NCI-H2107 treated with DMSO at 0.1 percent for 48 hours (cell line): ENCODE measurements at regions not wholly inside any gene's neighbourhood (a gene's known extent, or its start where the extent isn't known, plus 50 kb on each side); places are given as distances from the start of the nearest gene placed in this dataset.
"Not testable (repeated sequence)": the region's sequence is repeated elsewhere in the genome, so short reads cannot be mapped to it uniquely, and the experiment has no call there.

Experiments
- DNase-seq: peaks from one replicate; lab custom pipeline; 2025; ENCODE audit not compliant: unreplicated experiment; lab: John Stamatoyannopoulos, UW

DNA sequence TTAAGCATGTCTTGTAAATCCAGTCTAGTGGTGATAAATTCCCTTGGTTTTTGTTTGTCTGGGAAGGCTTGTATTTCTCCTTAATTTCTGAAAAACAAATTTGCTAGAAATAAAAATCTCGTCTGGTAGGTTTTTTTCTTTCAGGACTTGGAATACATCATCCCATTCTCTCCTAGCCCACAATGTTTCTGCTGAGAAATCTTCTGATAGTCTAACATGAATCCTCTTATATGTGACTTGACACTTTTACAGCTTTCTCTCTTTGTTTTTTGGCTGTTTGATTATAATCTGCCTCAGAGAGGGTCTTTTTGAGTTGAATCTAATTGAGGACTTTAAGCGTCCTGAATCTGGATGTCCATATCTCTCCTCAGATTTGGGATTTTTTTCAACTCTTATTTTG, 104.9 kb downstream of the FEM1C start:
- no peak for DNase-seq

GRCh38 chr5:115439042-115439441, 105.5 kb downstream of the FEM1C start:
- no peak for DNase-seq

DNA sequence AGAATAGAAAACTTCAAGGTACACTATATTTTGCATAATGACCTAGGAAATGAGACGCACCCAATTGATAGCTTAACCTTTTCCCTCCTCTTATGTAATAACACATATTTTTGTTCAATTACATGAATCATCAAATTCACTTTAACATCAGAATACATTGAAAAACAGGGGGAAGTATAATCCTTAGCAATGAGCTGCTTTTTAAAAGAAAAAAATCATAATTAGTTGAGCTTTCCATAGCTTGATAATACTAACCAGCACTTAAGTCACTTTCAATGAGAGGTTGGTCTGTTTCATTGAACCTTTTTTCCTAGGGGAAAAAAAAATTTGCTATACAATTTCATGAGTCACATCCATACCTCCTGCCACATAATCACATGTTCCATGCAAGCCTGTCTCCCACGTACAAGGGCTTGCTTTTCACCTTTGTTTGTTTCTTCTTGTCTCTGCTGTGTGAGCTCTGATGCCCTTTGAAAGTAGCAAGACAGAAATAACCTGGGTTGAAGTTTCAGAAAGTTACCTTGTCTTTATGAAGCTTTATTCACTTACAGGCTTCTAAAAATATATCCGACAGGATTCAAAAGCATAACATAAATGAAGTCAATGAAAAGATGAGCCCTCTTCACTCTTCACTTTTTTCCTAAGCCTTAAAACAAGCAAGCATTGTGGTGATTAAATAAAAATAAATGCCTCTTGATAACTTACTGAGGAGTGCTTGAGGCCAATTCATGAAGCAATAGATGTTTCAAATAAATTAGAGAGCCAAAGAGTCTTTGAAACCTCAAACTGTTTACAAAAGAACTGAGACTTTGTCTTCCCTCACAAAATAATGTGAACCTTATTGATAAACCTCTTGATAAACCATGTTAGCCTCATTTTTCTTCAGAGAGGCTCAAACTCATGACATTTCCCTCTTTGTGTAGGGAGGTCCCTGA, 108.5 kb downstream of the FEM1C start:
- no peak for DNase-seq

- DNase-seq: no peak
Observed at GRCh38 chr5:115435065-115435777, 109.4 kb downstream of the FEM1C start.

DNA sequence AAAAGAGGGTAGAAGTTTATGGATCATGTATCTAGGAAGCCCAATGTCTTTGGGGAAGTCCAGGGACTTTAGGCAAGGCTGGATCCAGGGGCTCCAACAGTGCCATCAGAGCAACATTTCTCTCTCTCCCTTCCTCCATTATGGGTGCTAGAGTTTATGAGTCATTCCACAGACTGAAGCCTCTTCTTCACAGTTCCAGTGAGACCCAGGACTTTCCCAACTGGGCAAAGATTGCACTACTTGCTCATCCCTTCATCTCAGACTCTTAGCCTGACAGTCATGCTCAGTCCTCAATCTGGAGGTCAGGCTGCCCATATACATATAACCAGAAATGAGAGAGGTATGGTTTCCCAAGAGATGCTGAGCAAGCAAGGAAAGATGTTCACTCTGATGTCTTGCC, 110.7 kb downstream of the FEM1C start:
- DNase-seq: no peak

DNA sequence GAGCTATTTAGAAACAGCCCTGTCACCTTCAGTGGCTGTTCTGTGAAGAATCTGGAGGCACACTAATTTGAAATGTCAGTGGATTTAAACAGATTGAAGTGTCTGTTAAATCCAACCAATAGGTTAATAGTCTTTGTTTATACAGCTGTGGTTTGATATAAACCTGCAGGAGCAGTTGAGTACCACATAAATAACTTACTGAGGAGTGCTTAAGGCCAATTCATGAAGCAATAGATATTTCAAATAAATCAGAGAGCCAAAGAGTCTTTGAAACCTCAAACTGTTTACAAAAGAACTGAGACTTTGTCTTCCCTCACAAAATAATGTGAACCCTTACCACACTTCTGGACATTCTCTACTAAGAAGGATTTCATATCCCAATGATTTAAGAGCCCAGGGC, 111.9 kb downstream of the FEM1C start:
- peak; percentile 57 for DNase-seq

DNA sequence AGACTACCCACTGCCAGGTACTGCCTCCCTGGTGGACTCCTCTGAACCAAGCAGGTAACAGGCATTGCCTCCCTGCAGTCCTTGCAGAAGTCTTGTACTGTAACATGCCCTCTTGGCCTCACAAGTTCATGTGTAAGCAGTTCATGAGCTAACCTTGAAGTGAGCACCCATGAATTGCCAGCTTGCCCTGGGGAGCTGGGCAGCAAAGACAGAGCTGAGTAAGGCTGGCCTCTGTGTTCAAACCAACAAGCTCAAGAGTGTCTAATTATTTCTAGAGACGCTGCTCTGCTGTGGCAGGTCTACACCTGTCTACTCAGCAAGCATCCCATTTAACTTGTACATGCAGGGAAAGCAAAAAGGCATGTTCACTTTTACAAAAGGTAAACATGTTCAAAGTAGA, 113.5 kb downstream of the FEM1C start:
- peak; percentile 42 for DNase-seq

DNA sequence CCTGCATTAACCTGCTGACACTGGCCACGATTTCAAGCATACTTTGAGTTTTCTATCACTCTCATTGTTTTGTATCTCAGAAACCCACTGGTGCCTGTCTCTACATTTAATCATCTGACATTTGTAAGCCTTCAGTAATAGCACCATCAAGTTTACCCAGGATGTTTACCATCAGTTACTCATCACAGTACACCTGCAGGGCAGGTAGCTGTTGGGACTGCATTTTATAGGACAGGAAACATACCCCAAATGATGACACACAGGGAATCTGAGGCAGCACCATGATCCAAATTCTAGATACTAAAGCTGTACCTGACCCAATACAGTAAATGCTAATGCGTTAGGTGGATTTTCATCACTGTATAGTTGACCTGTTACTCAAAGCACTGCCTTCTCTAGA, 114.2 kb downstream of the FEM1C start:
- DNase-seq: no peak

DNA sequence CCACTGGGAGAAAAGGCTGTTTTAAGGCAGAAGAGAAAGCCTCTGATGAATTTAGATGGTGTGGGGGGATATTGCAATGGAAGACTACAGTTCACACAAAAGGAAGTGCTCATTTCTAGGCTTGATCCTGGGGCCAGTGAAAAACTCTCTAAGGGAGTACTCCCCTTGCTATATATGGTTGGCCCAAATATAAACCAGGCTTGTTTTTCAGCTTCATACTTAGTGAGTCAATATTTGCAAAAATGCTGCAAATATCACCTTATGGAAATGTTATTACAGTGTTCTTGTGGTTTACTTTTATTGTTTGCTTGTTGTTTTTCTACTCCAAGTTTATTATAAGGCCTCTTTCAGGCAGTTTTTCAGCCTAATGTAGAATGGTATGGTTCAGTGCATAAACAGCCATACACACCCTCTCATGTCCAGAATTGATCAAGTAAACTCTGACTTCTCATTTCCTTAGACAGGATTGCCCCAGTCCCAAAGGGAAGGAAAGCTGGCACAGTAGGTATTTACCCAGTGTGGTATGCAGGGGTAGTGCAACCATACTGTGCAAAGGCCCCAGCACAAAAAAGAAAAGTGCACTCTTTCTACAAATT, 115.1 kb downstream of the FEM1C start:
- DNase-seq: no peak

- no peak for DNase-seq
Observed at GRCh38 chr5:115428676-115429075, 115.9 kb downstream of the FEM1C start.

DNA sequence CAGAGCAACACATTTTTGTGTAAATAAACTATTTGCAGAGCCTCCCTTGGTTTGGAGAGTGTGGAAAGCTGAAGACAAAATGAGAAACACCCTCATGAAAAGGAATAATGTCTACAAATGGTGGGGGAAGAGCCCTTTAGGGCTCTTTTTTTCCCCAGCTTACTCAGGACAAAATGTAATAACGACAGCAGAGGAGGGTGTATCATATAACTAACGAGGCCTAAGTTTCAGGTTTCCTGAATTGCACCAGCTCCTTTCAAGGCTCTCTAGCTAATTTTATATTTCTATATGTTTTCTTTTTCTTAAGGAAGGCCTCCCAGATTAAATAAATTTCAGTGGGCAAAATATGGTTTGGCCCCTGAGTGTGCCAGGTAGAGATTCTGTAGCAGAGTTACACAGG, 116.3 kb downstream of the FEM1C start:
- DNase-seq: peak; percentile 5

GRCh38 chr5:115424446-115424845, 120.1 kb downstream of the FEM1C start:
- no peak for DNase-seq

- DNase-seq: no peak
Observed at GRCh38 chr5:115424030-115424429, 120.5 kb downstream of the FEM1C start.

DNA sequence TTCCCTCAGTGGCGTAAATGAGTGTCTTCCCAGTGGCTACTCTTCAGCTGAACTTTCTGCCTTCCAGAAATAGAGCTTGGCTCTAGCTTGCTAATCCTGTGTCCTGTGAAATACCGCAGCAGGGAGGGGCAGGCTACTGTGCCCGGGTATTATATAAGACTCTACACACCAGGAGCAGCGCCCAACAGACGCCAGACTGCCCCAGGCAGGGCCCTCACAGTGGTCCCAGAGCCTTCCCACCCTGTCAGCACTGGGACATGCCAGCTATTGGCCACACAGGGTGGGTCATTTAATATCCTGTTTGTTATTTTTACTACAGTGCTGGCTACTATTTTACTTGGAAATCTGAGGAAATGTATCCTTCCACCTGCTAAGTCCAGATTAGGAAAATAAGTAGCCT, 121.0 kb downstream of the FEM1C start:
- no peak for DNase-seq

DNA sequence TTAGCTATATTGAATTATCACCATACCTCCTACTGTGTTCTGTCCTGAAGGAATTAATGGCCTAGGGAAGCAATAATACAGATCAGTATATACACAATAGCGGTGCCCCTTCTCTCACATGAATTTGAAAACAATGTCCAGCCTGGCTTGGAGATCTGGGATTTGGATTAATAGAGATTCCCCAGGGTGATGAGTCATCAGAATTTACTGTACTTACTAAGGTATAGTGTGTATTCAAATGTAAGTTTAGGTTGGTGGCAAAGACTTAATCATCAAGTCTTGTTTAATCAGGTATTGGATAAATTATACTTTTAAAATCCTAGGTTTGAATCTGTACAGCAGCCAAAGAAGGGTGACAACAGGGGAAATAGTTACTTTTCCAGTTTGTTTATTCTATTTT, 121.5 kb downstream of the FEM1C start:
- no peak for DNase-seq

DNA sequence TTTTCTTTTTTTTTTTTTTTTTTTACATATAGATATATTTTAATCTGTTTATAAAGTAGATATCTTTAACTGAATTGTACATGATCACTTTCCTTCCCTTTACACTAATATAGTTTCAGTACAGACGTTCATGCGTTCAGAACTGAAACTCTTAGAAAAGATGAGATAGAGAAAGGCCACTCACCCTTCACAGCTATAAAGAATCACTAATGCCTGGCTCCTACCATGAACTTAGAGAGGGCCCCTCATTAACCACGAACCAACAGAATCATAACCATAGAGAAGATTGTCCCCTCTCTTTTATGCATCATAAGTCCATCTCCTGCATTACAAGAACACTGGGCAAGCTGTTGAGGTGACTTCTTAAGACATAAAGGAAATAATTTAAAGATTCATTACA, 123.8 kb downstream of the FEM1C start:
- not testable (repeated sequence) for DNase-seq

DNA sequence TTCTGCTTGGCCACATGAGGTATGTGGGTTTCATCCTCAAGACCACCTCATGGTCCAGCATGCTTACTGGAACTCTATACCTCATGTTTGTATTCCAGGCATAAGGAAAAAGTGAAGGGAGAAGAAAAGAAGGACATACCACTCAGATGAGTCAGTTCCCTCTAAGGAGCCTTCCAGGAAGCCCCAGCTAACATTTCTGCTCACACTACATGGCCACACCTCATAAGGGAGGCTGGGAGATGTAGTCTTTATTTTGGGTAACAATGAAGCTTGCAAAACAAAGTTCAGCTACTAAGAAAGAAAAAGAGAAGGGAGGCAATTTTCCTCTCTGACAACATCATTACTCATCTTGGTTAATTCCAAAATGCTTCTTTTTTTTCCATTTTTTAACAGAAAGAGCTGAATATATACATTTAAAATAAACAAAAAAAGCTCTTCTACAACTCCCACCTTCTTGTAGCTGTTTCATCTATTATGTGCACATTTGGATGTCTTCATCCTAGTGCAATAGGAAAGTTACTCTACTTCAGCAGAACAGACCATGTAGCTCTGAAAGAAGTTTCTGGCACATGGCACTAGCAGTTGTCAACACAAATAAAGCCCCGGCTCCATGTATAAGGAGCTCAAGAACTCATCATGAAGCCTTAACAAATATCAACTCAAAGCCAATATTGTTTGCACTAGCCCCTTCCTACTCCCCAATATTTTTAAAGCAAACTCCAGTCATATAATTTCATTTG, 123.6 kb upstream of the CCDC112 start:
- DNase-seq: no peak

DNA sequence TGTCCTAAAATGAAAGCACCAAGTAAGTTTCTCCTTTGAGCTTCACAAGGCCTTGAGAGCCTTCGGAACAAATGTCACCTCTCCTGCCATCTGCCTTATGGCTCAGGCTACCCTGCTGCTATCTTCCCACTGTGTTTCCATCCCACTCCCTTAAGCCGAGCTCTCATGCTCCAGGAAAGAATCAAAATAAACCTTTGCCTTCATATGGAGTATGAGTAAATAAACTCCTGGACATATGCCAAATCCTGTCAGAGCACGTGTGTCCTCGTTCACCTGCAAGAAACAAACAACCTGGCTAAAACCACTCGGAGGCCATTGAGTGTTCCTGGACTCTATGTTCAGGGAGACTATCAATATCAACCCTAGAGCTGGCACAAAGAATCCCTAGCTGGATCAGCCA, 122.3 kb upstream of the CCDC112 start:
- peak; percentile 73 for DNase-seq

GRCh38 chr5:115417076-115417475, 120.6 kb upstream of the CCDC112 start:
- no peak for DNase-seq

DNA sequence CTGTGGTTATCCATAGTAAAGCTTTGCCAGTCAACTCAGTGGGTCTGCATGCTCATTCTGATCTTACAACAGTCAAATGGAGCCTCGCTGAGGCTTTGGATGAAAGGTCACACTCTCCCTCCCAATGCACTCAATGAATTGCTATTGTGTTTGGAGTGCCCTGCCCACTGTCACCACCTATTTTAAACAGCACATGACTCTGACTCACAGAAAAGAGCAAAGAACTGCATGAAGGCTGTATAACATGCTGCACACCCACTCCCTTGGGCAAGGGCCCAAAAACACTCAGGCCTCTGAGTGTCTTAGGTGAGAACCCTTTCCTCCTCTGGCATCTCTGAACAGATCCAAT, 118.7 kb upstream of the CCDC112 start:
- DNase-seq: peak; percentile 48

DNA sequence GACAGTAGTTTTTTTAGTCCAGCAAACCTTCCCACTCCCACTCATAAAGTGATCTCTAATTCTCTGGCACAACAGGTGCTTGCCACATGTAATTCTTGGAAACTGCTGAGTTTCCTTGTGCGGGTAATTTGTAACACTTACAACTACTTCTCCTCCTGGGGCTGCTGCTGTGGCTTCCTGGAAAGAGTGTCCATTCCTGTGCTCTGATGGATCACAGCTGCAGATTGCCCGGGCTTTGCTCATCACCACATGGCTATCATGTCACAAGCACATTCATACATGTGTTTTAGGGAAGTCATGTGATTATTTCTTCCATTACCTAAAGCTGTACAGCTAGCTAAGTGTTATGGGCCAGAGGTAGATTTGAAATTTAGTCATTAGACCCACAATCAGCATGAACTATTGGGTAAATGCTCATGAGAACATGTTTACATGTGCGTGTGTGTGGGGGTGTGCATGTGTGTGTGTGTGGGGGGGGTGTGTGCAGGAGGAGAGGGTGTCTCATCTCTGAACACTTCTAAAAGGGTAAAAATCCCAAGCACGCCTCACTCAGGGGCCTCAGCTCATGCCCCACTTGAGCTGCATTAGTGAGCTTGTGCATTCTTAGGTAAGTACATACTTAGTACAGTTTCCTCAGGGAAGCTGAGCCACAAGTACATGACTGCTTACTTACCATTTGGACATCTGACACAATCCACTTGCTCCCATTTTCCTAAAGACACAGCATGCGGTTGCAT, 118.1 kb upstream of the CCDC112 start:
- peak; percentile 48 for DNase-seq
